ENCODE measurements at regions not wholly inside any gene's neighbourhood (a gene's known extent, or its start where the extent isn't known, plus 50 kb on each side); places are given as distances from the start of the nearest gene placed in this dataset.

GRCh38 chr3:22176911-22177310 is 425.9 kb upstream of the ZNF385D start (continued):
- TF ChIP-seq TSHZ2 (CRISPR knock-in tag; IDR thresholded peaks at IDR 0.05) (no peak), BACH2 (CRISPR knock-in tag; IDR thresholded peaks at IDR 0.05; ENCODE audit: borderline replicate concordance) (no peak), ZNF8 (CRISPR knock-in tag; IDR thresholded peaks at IDR 0.05) (no peak), GLIS3 (CRISPR knock-in tag; IDR thresholded peaks at IDR 0.05) (no peak)

GRCh38 chr3:22189616-22190015 is 438.6 kb upstream of the ZNF385D start:
- no peak for ATAC-seq
- TF ChIP-seq ESRRG (CRISPR knock-in tag; IDR thresholded peaks at IDR 0.05) (no peak), GLIS3 (CRISPR knock-in tag; IDR thresholded peaks at IDR 0.05) (no peak), BACH2 (CRISPR knock-in tag; IDR thresholded peaks at IDR 0.05; ENCODE audit: borderline replicate concordance) (no peak)

GRCh38 chr3:22199095-22199494 is 448.1 kb upstream of the ZNF385D start:
- TF ChIP-seq GLIS3 (CRISPR knock-in tag; IDR thresholded peaks at IDR 0.05) (no peak), PATZ1 (CRISPR knock-in tag; IDR thresholded peaks at IDR 0.05; ENCODE audit: borderline replicate concordance) (no peak), POU6F1 (CRISPR knock-in tag; IDR thresholded peaks at IDR 0.05; ENCODE audit: borderline replicate concordance, low read depth) (no peak), ZFP30 (CRISPR knock-in tag; IDR thresholded peaks at IDR 0.05) (no peak), ZNF70 (CRISPR knock-in tag; IDR thresholded peaks at IDR 0.05) (no peak), SNAI2 (CRISPR knock-in tag; IDR thresholded peaks at IDR 0.05) (no peak), OSR1 (CRISPR knock-in tag; IDR thresholded peaks at IDR 0.05) (no peak), ESRRG (CRISPR knock-in tag; IDR thresholded peaks at IDR 0.05) (no peak)

GRCh38 chr3:22208844-22209243 is 457.8 kb upstream of the ZNF385D start:
- TF ChIP-seq CSRNP3 (CRISPR knock-in tag; IDR thresholded peaks at IDR 0.05) (no peak), PPARA (CRISPR knock-in tag; IDR thresholded peaks at IDR 0.05; ENCODE audit: borderline replicate concordance) (no peak), ZFP30 (CRISPR knock-in tag; IDR thresholded peaks at IDR 0.05) (no peak), ISL1 (CRISPR knock-in tag; IDR thresholded peaks at IDR 0.05) (no peak), CSDC2 (CRISPR knock-in tag; IDR thresholded peaks at IDR 0.05) (no peak), OSR1 (CRISPR knock-in tag; IDR thresholded peaks at IDR 0.05) (no peak), CREB5 (CRISPR knock-in tag; IDR thresholded peaks at IDR 0.05; ENCODE audit: low read depth) (no peak), ZC3H10 (CRISPR knock-in tag; IDR thresholded peaks at IDR 0.05) (no peak), TSHZ2 (CRISPR knock-in tag; IDR thresholded peaks at IDR 0.05) (no peak), SNAI2 (CRISPR knock-in tag; IDR thresholded peaks at IDR 0.05) (no peak), TCF4 (CRISPR knock-in tag; IDR thresholded peaks at IDR 0.05; ENCODE audit: borderline replicate concordance) (no peak), ZNF8 (CRISPR knock-in tag; IDR thresholded peaks at IDR 0.05) (no peak), ZFP3 (CRISPR knock-in tag; IDR thresholded peaks at IDR 0.05) (no peak), PATZ1 (CRISPR knock-in tag; IDR thresholded peaks at IDR 0.05; ENCODE audit: borderline replicate concordance) (no peak), GLIS3 (CRISPR knock-in tag; IDR thresholded peaks at IDR 0.05) (no peak), ZNF565 (CRISPR knock-in tag; conservative IDR thresholded peaks at IDR 0.05; ENCODE audit: low read depth) (no peak), TOX (CRISPR knock-in tag; IDR thresholded peaks at IDR 0.05; ENCODE audit: borderline replicate concordance) (no peak), ESRRG (CRISPR knock-in tag; IDR thresholded peaks at IDR 0.05) (no peak), BACH2 (CRISPR knock-in tag; IDR thresholded peaks at IDR 0.05; ENCODE audit: borderline replicate concordance) (no peak)
- ATAC-seq, result no peak

More at GRCh38 chr3:22199095-22199494, 448.1 kb upstream of the ZNF385D start:
- no peak for ATAC-seq

Measured in SK-N-SH treated with all-trans-retinoic acid at 6 μM for 48 hours (cell line).